HepG2 (cell line): ENCODE measurements at regions not wholly inside any gene's neighbourhood (a gene's known extent, or its start where the extent isn't known, plus 50 kb on each side); places are given as distances from the start of the nearest gene placed in this dataset.

Experiments
- BCLAF1 ChIP-seq: fragments of 450-650 bp; IDR thresholded peaks from 2 replicates; pipeline ENCODE4 v1.6.1; 2017; ENCODE audit warnings: mild to moderate bottlenecking
- DMAP1 ChIP-seq: IDR thresholded peaks from 2 replicates; pipeline ENCODE4 v1.6.1; 2016
- EED ChIP-seq: sonication (generic); formaldehyde crosslinking; IDR thresholded peaks from 2 replicates; pipeline ENCODE4 v1.5.0; 2020; ENCODE audit warnings: mild to moderate bottlenecking, missing genetic modification reagents
- HNF4A ChIP-seq: sonication (generic); formaldehyde crosslinking; IDR thresholded peaks from 2 replicates; pipeline ENCODE4 v1.4.0; 2020; ENCODE audit warnings: missing genetic modification reagents
- ISL2 ChIP-seq: sonication (generic); formaldehyde crosslinking; IDR thresholded peaks from 2 replicates; pipeline ENCODE4 v1.5.0; 2020; ENCODE audit warnings: missing genetic modification reagents
- KLF15 ChIP-seq: sonication (generic); formaldehyde crosslinking; IDR thresholded peaks from 2 replicates; pipeline ENCODE4 v1.8.1; 2023; ENCODE audit warnings: borderline replicate concordance, mild to moderate bottlenecking, inconsistent platforms, missing genetic modification reagents, mixed read lengths
- NCOA2 ChIP-seq: sonication (generic); formaldehyde crosslinking; IDR thresholded peaks from 2 replicates; pipeline ENCODE4 v1.8.0; 2022; ENCODE audit warnings: inconsistent platforms
- NFE2 ChIP-seq: sonication (generic); formaldehyde crosslinking; IDR thresholded peaks from 2 replicates; pipeline ENCODE4 v1.4.0; 2020; ENCODE audit warnings: missing genetic modification reagents
- NFYC ChIP-seq: IDR thresholded peaks from 2 replicates; pipeline ENCODE4 v1.6.1; 2016; ENCODE audit warnings: missing genetic modification reagents, missing compliant biosample characterization
- NR1H2 ChIP-seq: sonication (generic); formaldehyde crosslinking; IDR thresholded peaks from 2 replicates; pipeline ENCODE4 v1.8.1; 2022; ENCODE audit warnings: low read depth, missing genetic modification reagents, borderline replicate concordance
- PRPF4 ChIP-seq: fragments of 200-400 bp; formaldehyde crosslinking; IDR thresholded peaks from 2 replicates; pipeline ENCODE4 v1.6.1; 2016; ENCODE audit warnings: low read length, low read depth; ENCODE audit not compliant: poor library complexity, severe bottlenecking
- SP4 ChIP-seq: sonication (generic); formaldehyde crosslinking; IDR thresholded peaks from 2 replicates; pipeline ENCODE4 v1.8.1; 2023; ENCODE audit warnings: mild to moderate bottlenecking, missing genetic modification reagents
- TBX2 ChIP-seq: sonication (generic); formaldehyde crosslinking; IDR thresholded peaks from 2 replicates; pipeline ENCODE4 v1.5.0; 2020; ENCODE audit warnings: missing genetic modification reagents, mild to moderate bottlenecking, borderline replicate concordance
- TERF1 ChIP-seq: sonication (generic); formaldehyde crosslinking; IDR thresholded peaks from 2 replicates; pipeline ENCODE4 v1.8.0; 2022; ENCODE audit warnings: mild to moderate bottlenecking, missing genetic modification reagents, moderate library complexity
- TOPORS ChIP-seq: sonication (generic); formaldehyde crosslinking; IDR thresholded peaks from 2 replicates; pipeline ENCODE4 v1.8.0; 2023; ENCODE audit warnings: mild to moderate bottlenecking, missing genetic modification reagents
- TSC22D2 ChIP-seq: sonication (generic); formaldehyde crosslinking; IDR thresholded peaks from 2 replicates; pipeline ENCODE4 v1.5.1; 2020; ENCODE audit warnings: missing genetic modification reagents, mild to moderate bottlenecking, borderline replicate concordance
- YEATS2 ChIP-seq: sonication (generic); formaldehyde crosslinking; IDR thresholded peaks from 2 replicates; pipeline ENCODE4 v1.4.0; 2020; ENCODE audit warnings: missing genetic modification reagents, borderline replicate concordance
- ZBTB2 ChIP-seq: sonication (generic); formaldehyde crosslinking; IDR thresholded peaks from 2 replicates; pipeline ENCODE4 v1.8.0; 2022; ENCODE audit warnings: low read depth, missing genetic modification reagents
- ZNF17 ChIP-seq: sonication (generic); formaldehyde crosslinking; IDR thresholded peaks from 2 replicates; pipeline ENCODE4 v1.5.0; 2020; ENCODE audit warnings: mild to moderate bottlenecking, missing genetic modification reagents
- ZNF562 ChIP-seq: sonication (generic); formaldehyde crosslinking; IDR thresholded peaks from 2 replicates; pipeline ENCODE4 v1.8.0; 2022; ENCODE audit warnings: missing genetic modification reagents, borderline replicate concordance
- ZNF7 ChIP-seq: IDR thresholded peaks from 2 replicates; pipeline ENCODE4 v1.6.1; 2016; ENCODE audit warnings: missing biosample characterization, missing genetic modification reagents
- TF ChIP-seq, protein P1 (sequence below): sonication (generic); formaldehyde crosslinking; IDR thresholded peaks from 2 replicates; pipeline ENCODE4 v1.5.0; 2020; ENCODE audit warnings: missing genetic modification reagents
- TF ChIP-seq, protein P2 (sequence below): sonication (generic); formaldehyde crosslinking; conservative IDR thresholded peaks from 2 replicates; pipeline ENCODE4 v1.5.0; 2020; ENCODE audit warnings: missing genetic modification reagents

- no peak for TF ChIP-seq SP4 (CRISPR knock-in tag)
- TF ChIP-seq, protein P1, sequence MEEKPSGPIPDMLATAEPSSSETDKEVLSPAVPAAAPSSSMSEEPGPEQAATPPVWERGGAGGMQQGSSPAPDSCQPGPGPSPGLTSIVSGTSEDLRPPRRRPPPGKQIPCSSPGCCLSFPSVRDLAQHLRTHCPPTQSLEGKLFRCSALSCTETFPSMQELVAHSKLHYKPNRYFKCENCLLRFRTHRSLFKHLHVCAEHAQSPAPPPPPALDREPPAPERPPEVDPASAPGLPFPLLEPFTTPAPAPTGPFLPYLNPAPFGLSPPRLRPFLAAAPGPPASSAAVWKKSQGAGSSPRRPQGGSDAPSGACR (CRISPR knock-in tag) = peak; percentile 87; the same call in 1 of the 2 replicates
- TF ChIP-seq ZNF7 = no peak; the same call in 1 of the 2 replicates
- no peak for TF ChIP-seq TERF1 (CRISPR knock-in tag)
- no peak for TF ChIP-seq NFE2 (CRISPR knock-in tag)
- peak; percentile 88 for TF ChIP-seq HNF4A (CRISPR knock-in tag)
- peak; percentile 97 for TF ChIP-seq TBX2
- no peak for TF ChIP-seq PRPF4
- TF ChIP-seq ZNF17 (CRISPR knock-in tag) = no peak
- TF ChIP-seq KLF15 = no peak; the same call in 1 of the 2 replicates
- no peak for TF ChIP-seq NR1H2 (CRISPR knock-in tag)
- TF ChIP-seq DMAP1 = peak; percentile 86
- no peak for TF ChIP-seq TOPORS (CRISPR knock-in tag)
- TF ChIP-seq ZBTB2 = no peak
- no peak for TF ChIP-seq EED
- TF ChIP-seq ZNF562 (CRISPR knock-in tag) = no peak
- TF ChIP-seq, protein P2, sequence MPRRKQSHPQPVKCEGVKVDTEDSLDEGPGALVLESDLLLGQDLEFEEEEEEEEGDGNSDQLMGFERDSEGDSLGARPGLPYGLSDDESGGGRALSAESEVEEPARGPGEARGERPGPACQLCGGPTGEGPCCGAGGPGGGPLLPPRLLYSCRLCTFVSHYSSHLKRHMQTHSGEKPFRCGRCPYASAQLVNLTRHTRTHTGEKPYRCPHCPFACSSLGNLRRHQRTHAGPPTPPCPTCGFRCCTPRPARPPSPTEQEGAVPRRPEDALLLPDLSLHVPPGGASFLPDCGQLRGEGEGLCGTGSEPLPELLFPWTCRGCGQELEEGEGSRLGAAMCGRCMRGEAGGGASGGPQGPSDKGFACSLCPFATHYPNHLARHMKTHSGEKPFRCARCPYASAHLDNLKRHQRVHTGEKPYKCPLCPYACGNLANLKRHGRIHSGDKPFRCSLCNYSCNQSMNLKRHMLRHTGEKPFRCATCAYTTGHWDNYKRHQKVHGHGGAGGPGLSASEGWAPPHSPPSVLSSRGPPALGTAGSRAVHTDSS (CRISPR knock-in tag) = no peak
- TF ChIP-seq BCLAF1 = no peak
- peak; percentile 44; the same call in 1 of the 2 replicates for TF ChIP-seq NFYC (CRISPR knock-in tag)
- no peak for TF ChIP-seq TSC22D2 (CRISPR knock-in tag)
- peak; percentile 97 for TF ChIP-seq ISL2 (CRISPR knock-in tag)
- peak; percentile 63; the same call in 1 of the 2 replicates for TF ChIP-seq YEATS2 (CRISPR knock-in tag)
- TF ChIP-seq NCOA2 (CRISPR knock-in tag) = peak; percentile 95
These were observed 343.0 kb downstream of the BMP4 start (continued) for GRCh38 chr14:53613404-53614253.
